Naive B cell (primary cell): ENCODE measurements at regions not wholly inside any gene's neighbourhood (a gene's known extent, or its start where the extent isn't known, plus 50 kb on each side); places are given as distances from the start of the nearest gene placed in this dataset.
A peak's percentile ranks its signal among the peaks of the same experiment; 100 is the strongest.

Source experiments
- ATAC-seq, 2 donors: fragments of 150-1000 bp; cut with Tn5 transposase; 2 replicates each; pipeline ENCODE4 v1.10.0; 2021; ENCODE audit warnings: low read depth in 2 of 2, mild to moderate bottlenecking in 2 of 2, moderate library complexity in 2 of 2
- DNase-seq: peaks from one replicate; pipeline ENCODE4 v3.0.0; 2022
- H3K27ac Mint-ChIP-seq, 6 donors: one replicate each; pipeline ENCODE4 v1.8.0; 2020 to 2022; ENCODE audit warnings: mild to moderate bottlenecking in 6 of 6, mixed read lengths in 6 of 6, moderate library complexity in 5 of 6, inconsistent platforms in 2 of 6
- H3K27me3 Mint-ChIP-seq, 3 donors: one replicate each; pipeline ENCODE4 v1.8.0; 2021 to 2022; ENCODE audit warnings: mixed read lengths in 3 of 3, mild to moderate bottlenecking in 1 of 3
- H3K36me3 Mint-ChIP-seq, 2 donors: one replicate each; pipeline ENCODE4 v1.8.0; 2020 to 2022; ENCODE audit warnings: mixed read lengths in 2 of 2, inconsistent platforms in 1 of 2, mild to moderate bottlenecking in 1 of 2
- H3K4me1 Mint-ChIP-seq, 3 donors: one replicate each; pipeline ENCODE4 v1.8.0; 2020 to 2022; ENCODE audit warnings: mixed read lengths in 3 of 3, inconsistent platforms in 1 of 3, mild to moderate bottlenecking in 1 of 3, moderate library complexity in 1 of 3
- H3K4me3 Mint-ChIP-seq, 8 donors: one replicate each; pipeline ENCODE4 v1.8.0; 2020 to 2022; ENCODE audit warnings: mild to moderate bottlenecking in 8 of 8, mixed read lengths in 8 of 8, moderate library complexity in 8 of 8, inconsistent platforms in 2 of 8
- H3K9me3 Mint-ChIP-seq, 7 donors: one replicate each; pipeline ENCODE4 v1.8.0; 2020 to 2022; ENCODE audit warnings: mixed read lengths in 7 of 7, mild to moderate bottlenecking in 5 of 7, inconsistent platforms in 2 of 7, moderate library complexity in 1 of 7

GRCh38 chr2:240203788-240204270 is 63.4 kb upstream of the OTOS start:
- Mint-ChIP-seq H3K4me3 (no peak overlapping the region), H3K9me3 (peaks cover 0 to 11% (median 0%) of the 10 kb centered on the region in 7 donors), H3K27me3 (peaks cover 3 to 37% (median 22%) of the 10 kb centered on the region in 3 donors), H3K36me3 (peaks cover 0 to 6% of the 10 kb centered on the region in 2 donors), H3K4me1 (peaks cover 0 to 4% (median 0%) of the 10 kb centered on the region in 3 donors), H3K27ac (no peak overlapping the region)
- ATAC-seq (no peak), DNase-seq (no peak)

GRCh38 chr2:240204431-240205276 is 64.2 kb upstream of the OTOS start:
- Mint-ChIP-seq H3K27ac (peak overlapping the region in 1 of 6 donors; percentile 33), H3K9me3 (peaks cover 0 to 11% (median 0%) of the 10 kb centered on the region in 7 donors), H3K4me3 (peak overlapping the region in 1 of 8 donors; percentile 62), H3K36me3 (peaks cover 0 to 6% of the 10 kb centered on the region in 2 donors), H3K27me3 (peaks cover 3 to 37% (median 22%) of the 10 kb centered on the region in 3 donors), H3K4me1 (peaks cover 0 to 4% (median 0%) of the 10 kb centered on the region in 3 donors)
- no peak for ATAC-seq
- no peak for DNase-seq

GRCh38 chr2:240205348-240205747 is 64.9 kb upstream of the OTOS start:
- Mint-ChIP-seq H3K4me3 (peak overlapping the region in 1 of 8 donors; percentile 62), H3K4me1 (peaks cover 0 to 4% (median 0%) of the 10 kb centered on the region in 3 donors), H3K27me3 (peaks cover 3 to 37% (median 22%) of the 10 kb centered on the region in 3 donors), H3K36me3 (peaks cover 0 to 6% of the 10 kb centered on the region in 2 donors), H3K27ac (no peak overlapping the region), H3K9me3 (peaks cover 0 to 11% (median 0%) of the 10 kb centered on the region in 7 donors)
- ATAC-seq (no peak), DNase-seq (no peak)

- peaks cover 0 to 11% (median 0%) of the 10 kb centered on the region in 7 donors for H3K9me3 Mint-ChIP-seq
- peaks cover 0 to 6% of the 10 kb centered on the region in 2 donors for H3K36me3 Mint-ChIP-seq
- DNase-seq (no peak), ATAC-seq (no peak)
- H3K4me1 Mint-ChIP-seq, result peaks cover 0 to 4% (median 0%) of the 10 kb centered on the region in 3 donors
- H3K27ac Mint-ChIP-seq, result no peak overlapping the region
- H3K27me3 Mint-ChIP-seq, result peaks cover 3 to 34% (median 19%) of the 10 kb centered on the region in 3 donors
- no peak overlapping the region for H3K4me3 Mint-ChIP-seq
Observed at GRCh38 chr2:240205772-240206171, 65.3 kb upstream of the OTOS start.

- Mint-ChIP-seq H3K4me3 (no peak overlapping the region), H3K36me3 (peaks cover 0 to 6% of the 10 kb centered on the region in 2 donors), H3K9me3 (peaks cover 0 to 11% (median 0%) of the 10 kb centered on the region in 7 donors), H3K27me3 (peaks cover 3 to 25% (median 12%) of the 10 kb centered on the region in 3 donors), H3K27ac (no peak overlapping the region), H3K4me1 (peaks cover 0 to 4% (median 0%) of the 10 kb centered on the region in 3 donors)
- ATAC-seq (no peak), DNase-seq (no peak)
Observed at GRCh38 chr2:240206630-240207029, 66.2 kb upstream of the OTOS start.

GRCh38 chr2:240207661-240208060 is 67.2 kb upstream of the OTOS start:
- Mint-ChIP-seq H3K27ac (peak overlapping the region in 1 of 6 donors; percentile 33), H3K4me3 (no peak overlapping the region), H3K4me1 (peaks cover 0 to 4% (median 0%) of the 10 kb centered on the region in 3 donors), H3K27me3 (peaks cover 0 to 24% (median 12%) of the 10 kb centered on the region in 3 donors), H3K9me3 (peaks cover 0 to 11% (median 0%) of the 10 kb centered on the region in 7 donors), H3K36me3 (peaks cover 0 to 6% of the 10 kb centered on the region in 2 donors)
- no peak for DNase-seq
- no peak for ATAC-seq

- DNase-seq (no peak), ATAC-seq (no peak)
- Mint-ChIP-seq H3K4me3 (no peak overlapping the region), H3K4me1 (peaks cover 0 to 4% (median 0%) of the 10 kb centered on the region in 3 donors), H3K27ac (no peak overlapping the region), H3K36me3 (peaks cover 0 to 6% of the 10 kb centered on the region in 2 donors), H3K9me3 (peaks cover 0 to 11% (median 0%) of the 10 kb centered on the region in 7 donors), H3K27me3 (peaks cover 0 to 19% (median 11%) of the 10 kb centered on the region in 3 donors)
Observed at GRCh38 chr2:240208096-240208495, 67.6 kb upstream of the OTOS start.

- H3K9me3 Mint-ChIP-seq, result peaks cover 0 to 11% (median 0%) of the 10 kb centered on the region in 7 donors
- no peak for DNase-seq
- no peak overlapping the region for H3K4me3 Mint-ChIP-seq
- peaks cover 0 to 4% (median 0%) of the 10 kb centered on the region in 3 donors for H3K4me1 Mint-ChIP-seq
- H3K27me3 Mint-ChIP-seq, result peaks cover 0 to 17% (median 6%) of the 10 kb centered on the region in 3 donors
- no peak overlapping the region for H3K27ac Mint-ChIP-seq
- no peak for ATAC-seq
- H3K36me3 Mint-ChIP-seq, result peaks cover 0 to 6% of the 10 kb centered on the region in 2 donors
Observed at GRCh38 chr2:240208631-240209211, 68.3 kb upstream of the OTOS start.

- Mint-ChIP-seq H3K4me1 (peaks cover 0 to 4% (median 0%) of the 10 kb centered on the region in 3 donors), H3K27ac (no peak overlapping the region), H3K4me3 (no peak overlapping the region), H3K36me3 (peaks cover 0 to 6% of the 10 kb centered on the region in 2 donors), H3K9me3 (peaks cover 0 to 11% (median 0%) of the 10 kb centered on the region in 7 donors), H3K27me3 (peaks cover 0 to 9% (median 6%) of the 10 kb centered on the region in 3 donors)
- ATAC-seq (no peak), DNase-seq (no peak)
Observed at GRCh38 chr2:240209493-240209892, 69.0 kb upstream of the OTOS start.

- H3K36me3 Mint-ChIP-seq, result no peaks in the 10 kb centered on the region
- no peaks in the 10 kb centered on the region for H3K4me1 Mint-ChIP-seq
- H3K9me3 Mint-ChIP-seq, result peaks cover 0 to 11% (median 0%) of the 10 kb centered on the region in 7 donors
- no peak overlapping the region for H3K4me3 Mint-ChIP-seq
- ATAC-seq, result no peak
- no peak overlapping the region for H3K27ac Mint-ChIP-seq
- H3K27me3 Mint-ChIP-seq, result peaks cover 0 to under 1% (median 0%) of the 10 kb centered on the region in 3 donors
- DNase-seq, result no peak
Observed at GRCh38 chr2:240210198-240210965, 69.9 kb upstream of the OTOS start.

GRCh38 chr2:240211096-240211495 is 70.6 kb upstream of the OTOS start:
- H3K4me3 Mint-ChIP-seq, result no peak overlapping the region
- DNase-seq (no peak), ATAC-seq (no peak)
- no peak overlapping the region for H3K27ac Mint-ChIP-seq
- H3K36me3 Mint-ChIP-seq, result no peaks in the 10 kb centered on the region
- no peaks in the 10 kb centered on the region for H3K27me3 Mint-ChIP-seq
- H3K4me1 Mint-ChIP-seq, result no peaks in the 10 kb centered on the region
- H3K9me3 Mint-ChIP-seq, result peaks cover 0 to 8% (median 0%) of the 10 kb centered on the region in 7 donors

- H3K9me3 Mint-ChIP-seq, result peaks cover 0 to under 1% (median 0%) of the 10 kb centered on the region in 7 donors
- H3K27ac Mint-ChIP-seq, result no peak overlapping the region
Observed at GRCh38 chr2:240211598-240212424, 71.4 kb upstream of the OTOS start.

More at GRCh38 chr2:240211598-240212424, 71.4 kb upstream of the OTOS start:
- Mint-ChIP-seq H3K36me3 (no peaks in the 10 kb centered on the region), H3K4me1 (no peaks in the 10 kb centered on the region), H3K4me3 (no peak overlapping the region), H3K27me3 (no peaks in the 10 kb centered on the region)
- ATAC-seq, result no peak
- no peak for DNase-seq
